ENCODE measurements at regions not wholly inside any gene's neighbourhood (a gene's known extent, or its start where the extent isn't known, plus 50 kb on each side); places are given as distances from the start of the nearest gene placed in this dataset.

GRCh38 chr18:27619906-27620305, 434.8 kb upstream of the CHST9 start:
- no peak for DNase-seq

GRCh38 chr18:27619090-27619772, 434.1 kb upstream of the CHST9 start:
- no peak for DNase-seq

DNA sequence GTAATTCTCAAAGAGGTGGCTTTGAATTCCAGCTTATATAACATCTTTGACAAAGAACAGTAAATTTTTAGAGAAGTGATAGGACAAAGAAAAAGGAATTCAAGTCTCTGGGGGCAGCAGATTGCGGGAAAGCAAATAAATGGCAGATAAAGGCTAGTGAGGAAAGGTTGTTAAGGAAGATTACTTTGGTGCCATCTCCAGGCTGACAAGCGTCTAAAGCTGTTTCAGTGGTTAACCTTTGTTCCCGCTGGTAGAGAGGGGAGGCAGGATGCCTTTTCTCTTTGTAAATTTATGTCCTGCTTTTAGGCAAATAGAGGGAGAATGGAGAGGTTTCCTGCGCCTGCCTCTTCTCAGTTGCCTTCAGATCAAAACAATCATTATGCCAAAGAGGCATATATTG, 431.2 kb upstream of the CHST9 start:
- DNase-seq, result no peak

GRCh38 chr18:27614951-27615844, 430.1 kb upstream of the CHST9 start:
- no peak for DNase-seq

DNA sequence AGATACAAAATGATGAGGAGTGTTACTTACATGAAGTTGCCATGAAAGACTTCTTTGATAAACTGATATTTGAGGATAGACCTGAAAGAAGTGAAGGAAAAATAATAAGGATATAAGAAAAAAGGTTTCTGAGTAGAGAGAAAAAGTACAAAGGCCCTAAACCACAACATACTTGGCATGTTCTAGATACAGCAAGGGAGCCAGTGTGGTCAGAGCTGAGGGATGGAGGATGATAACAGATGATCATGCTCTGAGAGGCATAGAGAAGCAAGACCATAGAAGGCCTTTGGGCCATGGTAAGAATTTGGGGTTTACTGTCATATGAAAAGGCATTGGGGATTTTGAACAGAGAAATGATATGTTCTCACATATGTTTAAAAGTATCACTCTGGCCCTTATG, 424.1 kb upstream of the CHST9 start:
- no peak for DNase-seq

- DNase-seq, result no peak
These were observed 423.6 kb upstream of the CHST9 start for GRCh38 chr18:27608742-27609141.

- DNase-seq, result no peak
These were observed 423.1 kb upstream of the CHST9 start for GRCh38 chr18:27608174-27608573.

- DNase-seq, result no peak
These were observed 421.6 kb upstream of the CHST9 start for GRCh38 chr18:27606741-27607140.

- peak; percentile 66 for DNase-seq
These were observed 420.2 kb upstream of the CHST9 start for GRCh38 chr18:27605107-27605834.

- no peak for DNase-seq
These were observed 419.5 kb upstream of the CHST9 start for GRCh38 chr18:27604583-27604982.

DNA sequence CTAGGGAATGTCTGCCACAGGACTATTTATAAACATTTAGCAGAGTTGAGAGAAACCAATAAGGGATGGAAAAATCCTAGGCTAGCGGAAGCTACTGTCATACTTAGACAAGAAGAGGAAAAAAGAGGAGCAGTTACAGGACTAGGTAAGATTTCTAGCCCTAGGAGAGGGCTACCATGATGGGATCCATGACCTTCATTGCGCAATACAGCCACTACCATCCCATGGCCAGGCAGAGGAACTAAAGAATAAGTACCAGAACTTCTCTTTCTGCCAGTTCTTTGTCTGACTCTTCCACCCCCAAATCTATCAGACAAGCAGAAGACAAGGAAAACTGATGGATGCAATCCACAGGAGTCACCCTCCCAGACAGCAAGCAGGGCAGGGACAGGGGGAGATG, 417.0 kb upstream of the CHST9 start:
- no peak for DNase-seq

- no peak for DNase-seq
These were observed 415.1 kb upstream of the CHST9 start for GRCh38 chr18:27600245-27600644.

DNA sequence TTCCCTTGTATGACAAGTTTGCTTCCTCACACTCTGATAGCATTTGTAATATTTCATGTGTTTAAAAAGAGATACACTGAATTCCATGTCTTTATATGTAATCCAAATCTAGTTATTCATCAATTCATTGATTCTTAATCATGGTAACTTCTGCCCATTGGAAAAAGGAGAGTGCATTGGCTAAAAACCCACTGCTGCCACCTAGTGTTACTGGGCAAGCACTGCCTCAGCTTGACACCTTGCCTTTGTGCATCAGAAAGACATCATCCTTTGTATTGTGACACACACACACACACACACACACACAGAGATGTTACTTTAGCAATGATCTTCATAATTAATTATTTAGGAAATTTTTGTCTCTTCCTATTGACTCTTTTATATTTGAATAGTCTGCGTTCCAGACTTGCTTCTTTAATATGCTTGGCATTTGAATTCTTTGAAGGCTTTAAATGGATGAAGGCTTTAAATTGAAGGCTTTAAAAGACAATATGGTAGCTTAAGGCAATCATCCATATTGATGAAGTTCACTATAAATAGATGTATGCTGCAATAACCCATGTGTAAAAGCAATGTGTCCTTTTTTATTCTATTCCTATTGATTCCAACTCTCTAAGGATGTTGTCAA, 414.2 kb upstream of the CHST9 start:
- peak; percentile 14 for DNase-seq

GRCh38 chr18:27595113-27595838, 410.2 kb upstream of the CHST9 start:
- DNase-seq, result no peak

- no peak for DNase-seq
These were observed 400.6 kb upstream of the CHST9 start for GRCh38 chr18:27585602-27586173.

DNA sequence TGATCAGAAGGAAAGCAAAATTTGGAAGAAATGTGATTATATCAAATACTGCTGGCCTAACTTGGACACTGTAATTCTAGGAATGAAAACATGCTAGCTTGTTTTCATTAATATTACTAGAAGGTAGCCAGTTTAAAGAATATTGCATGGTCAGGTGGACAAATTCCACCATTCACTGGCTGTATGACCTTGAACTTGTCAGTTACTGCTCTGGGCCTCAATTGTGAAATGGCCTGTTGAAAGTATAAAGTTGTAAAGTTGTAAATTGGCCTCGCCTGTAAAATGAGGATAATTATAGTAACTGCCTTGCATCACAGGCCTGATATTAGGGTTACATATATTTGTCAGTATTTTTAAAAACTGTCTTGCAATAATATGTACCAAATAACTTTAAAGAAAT, 398.4 kb upstream of the CHST9 start:
- no peak for DNase-seq

DNA sequence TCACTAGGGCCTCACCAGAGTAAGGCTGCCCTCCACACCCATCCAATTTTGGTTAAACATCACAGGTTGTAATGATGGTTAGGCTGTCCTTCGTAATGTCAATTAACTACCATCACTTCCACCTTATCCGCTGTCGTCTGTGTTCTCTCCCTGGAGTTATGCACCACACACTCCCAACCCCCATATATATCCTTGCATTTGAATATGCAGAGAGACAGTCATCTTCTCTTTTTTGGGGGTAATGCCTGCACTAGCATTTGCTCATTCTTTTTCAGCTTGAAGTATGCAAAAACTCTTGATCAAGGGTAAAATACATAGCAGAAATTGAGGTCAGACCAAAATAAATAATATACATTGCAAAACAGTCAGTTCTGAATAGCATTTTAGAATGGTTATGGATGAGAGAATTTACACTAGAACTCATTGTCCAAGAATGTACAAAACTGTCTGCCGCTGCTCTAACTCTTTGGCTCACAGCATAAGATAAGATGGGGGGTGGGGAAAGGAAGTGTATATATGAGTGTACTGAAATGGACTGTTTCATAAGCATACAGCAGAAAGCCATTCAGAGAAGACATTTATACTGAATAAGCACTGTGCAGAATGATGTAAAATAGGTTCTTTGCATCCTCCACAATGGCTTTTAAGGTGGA, 397.8 kb upstream of the CHST9 start:
- no peak for DNase-seq

- DNase-seq, result no peak
These were observed 396.3 kb upstream of the CHST9 start for GRCh38 chr18:27581296-27581904.

- no peak for DNase-seq
These were observed 394.3 kb upstream of the CHST9 start for GRCh38 chr18:27579364-27579763.

GRCh38 chr18:27577752-27578151, 392.6 kb upstream of the CHST9 start:
- no peak for DNase-seq

DNA sequence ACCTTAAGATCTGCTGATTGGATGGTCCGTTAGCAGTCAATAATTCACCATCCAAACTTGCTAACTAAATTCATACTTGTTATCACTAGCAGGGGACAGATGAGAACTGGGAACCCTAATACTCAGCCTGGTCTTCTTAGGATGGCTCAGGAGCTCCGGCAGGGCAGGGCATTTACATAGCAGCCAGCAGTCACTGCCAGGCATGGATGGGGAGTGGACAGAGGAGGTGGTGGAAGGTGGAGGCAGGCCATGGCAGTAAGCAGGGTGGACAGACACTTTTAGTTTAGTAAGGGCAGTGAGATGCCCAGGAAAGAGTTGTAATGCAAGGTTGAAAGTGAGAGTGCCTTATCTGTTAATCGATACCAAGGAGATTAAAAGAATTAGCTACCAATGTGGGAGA, 392.2 kb upstream of the CHST9 start:
- DNase-seq, result no peak
